ENCODE measurements at regions not wholly inside any gene's neighbourhood (a gene's known extent, or its start where the extent isn't known, plus 50 kb on each side); places are given as distances from the start of the nearest gene placed in this dataset.

- DNase-seq (ENCODE audit: low read depth) = no peak
- TF ChIP-seq CTCF (IDR thresholded peaks at IDR 0.05; ENCODE audit: insufficient read depth, low read length, poor library complexity, severe bottlenecking) = no peak
- Histone ChIP-seq H3K36me3 (ENCODE audit: control insufficient read depth, insufficient read depth, low read length) (no peaks in the 10 kb centered on the region), H3K4me3 (ENCODE audit: low read depth, low read length) (no peak overlapping the region), H3K27me3 (ENCODE audit: control insufficient read depth, insufficient read depth, low read length) (no peaks in the 10 kb centered on the region)
Observed at GRCh38 chr1:201634261-201634660, 95.3 kb downstream of the NAV1 start.

- Histone ChIP-seq H3K36me3 (ENCODE audit: control insufficient read depth, insufficient read depth, low read length) (no peaks in the 10 kb centered on the region), H3K27me3 (ENCODE audit: control insufficient read depth, insufficient read depth, low read length) (no peaks in the 10 kb centered on the region), H3K4me3 (ENCODE audit: low read depth, low read length) (no peak overlapping the region)
- TF ChIP-seq CTCF (IDR thresholded peaks at IDR 0.05; ENCODE audit: insufficient read depth, low read length, poor library complexity, severe bottlenecking) = no peak
- no peak for DNase-seq (ENCODE audit: low read depth)
Observed at GRCh38 chr1:201636097-201636496, 97.2 kb downstream of the NAV1 start.

- H3K27me3 ChIP-seq (ENCODE audit: control insufficient read depth, insufficient read depth, low read length) = no peaks in the 10 kb centered on the region
- no peak overlapping the region for H3K4me3 ChIP-seq (ENCODE audit: low read depth, low read length)
- H3K36me3 ChIP-seq (ENCODE audit: control insufficient read depth, insufficient read depth, low read length) = no peaks in the 10 kb centered on the region
- no peak for DNase-seq (ENCODE audit: low read depth)
- TF ChIP-seq CTCF (IDR thresholded peaks at IDR 0.05; ENCODE audit: insufficient read depth, low read length, poor library complexity, severe bottlenecking) = no peak
Observed at GRCh38 chr1:201636510-201636971, 97.6 kb downstream of the NAV1 start.

GRCh38 chr1:201637282-201638079, 98.6 kb downstream of the NAV1 start:
- H3K36me3 ChIP-seq (ENCODE audit: control insufficient read depth, insufficient read depth, low read length) = no peaks in the 10 kb centered on the region
- no peak for DNase-seq (ENCODE audit: low read depth)

GRCh38 chr1:201639391-201639790, 100.5 kb downstream of the NAV1 start:
- Histone ChIP-seq H3K36me3 (ENCODE audit: control insufficient read depth, insufficient read depth, low read length) (no peaks in the 10 kb centered on the region), H3K27me3 (ENCODE audit: control insufficient read depth, insufficient read depth, low read length) (no peaks in the 10 kb centered on the region), H3K4me3 (ENCODE audit: low read depth, low read length) (no peak overlapping the region)
- no peak for TF ChIP-seq CTCF (IDR thresholded peaks at IDR 0.05; ENCODE audit: insufficient read depth, low read length, poor library complexity, severe bottlenecking)
- DNase-seq (ENCODE audit: low read depth) = no peak

More at GRCh38 chr1:201637282-201638079, 98.6 kb downstream of the NAV1 start:
- H3K4me3 ChIP-seq (ENCODE audit: low read depth, low read length) = no peak overlapping the region
- TF ChIP-seq CTCF (IDR thresholded peaks at IDR 0.05; ENCODE audit: insufficient read depth, low read length, poor library complexity, severe bottlenecking) = no peak
- H3K27me3 ChIP-seq (ENCODE audit: control insufficient read depth, insufficient read depth, low read length) = no peaks in the 10 kb centered on the region

- no peak overlapping the region for H3K4me3 ChIP-seq (ENCODE audit: low read depth, low read length)
- no peak for TF ChIP-seq CTCF (IDR thresholded peaks at IDR 0.05; ENCODE audit: insufficient read depth, low read length, poor library complexity, severe bottlenecking)
- no peaks in the 10 kb centered on the region for H3K27me3 ChIP-seq (ENCODE audit: control insufficient read depth, insufficient read depth, low read length)
- DNase-seq (ENCODE audit: low read depth) = no peak
- H3K36me3 ChIP-seq (ENCODE audit: control insufficient read depth, insufficient read depth, low read length) = no peaks in the 10 kb centered on the region
Observed at GRCh38 chr1:201639826-201640225, 100.9 kb downstream of the NAV1 start.

Measured in kidney epithelial cell (primary cell).